Breast epithelium (tissue), 3 donors: ENCODE measurements at regions not wholly inside any gene's neighbourhood (a gene's known extent, or its start where the extent isn't known, plus 50 kb on each side); places are given as distances from the start of the nearest gene placed in this dataset.

Experiments
- CTCF ChIP-seq, 3 donors: fragments of 450-650 bp; IDR thresholded peaks; one replicate each; pipeline ENCODE4 v1.5.1; 2016 to 2017; ENCODE audit warnings: antibody characterized with exemption in 3 of 3, mild to moderate bottlenecking in 3 of 3, moderate library complexity in 3 of 3
- POLR2A ChIP-seq: fragments of 450-650 bp; IDR thresholded peaks from one replicate; pipeline ENCODE4 v1.6.1; 2016; ENCODE audit warnings: antibody characterized with exemption, mild to moderate bottlenecking, moderate library complexity

DNA sequence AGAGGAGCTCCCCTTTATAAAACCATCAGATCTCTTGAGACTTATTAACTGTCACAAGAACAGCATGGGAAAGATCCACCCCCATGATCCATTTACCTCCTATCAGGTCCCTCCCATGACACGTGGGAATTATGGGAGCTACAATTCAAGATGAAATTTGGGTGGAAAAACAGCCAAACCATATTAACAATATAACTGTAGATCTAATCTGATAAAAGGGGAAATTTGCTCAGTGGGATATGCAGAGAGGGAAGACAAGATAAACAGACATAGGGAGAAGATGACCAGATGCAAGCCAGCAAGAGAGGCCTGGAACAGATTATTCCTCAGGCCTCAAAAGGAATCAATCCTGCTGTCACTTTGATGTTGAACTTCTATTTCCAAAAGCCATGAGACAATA is 841.5 kb downstream of the LRRIQ3 start:
- TF ChIP-seq CTCF (IDR thresholded peaks at IDR 0.05) (no peak), POLR2A (no peak)
